GM12878 (cell line): ENCODE measurements at regions not wholly inside any gene's neighbourhood (a gene's known extent, or its start where the extent isn't known, plus 50 kb on each side); places are given as distances from the start of the nearest gene placed in this dataset.

Experiments used
- ATAC-seq: fragments of 200-7000 bp; cut with Tn5 transposase; 3 replicates; pipeline ENCODE4 v1.9.1; 2020; ENCODE audit warnings: mild to moderate bottlenecking, moderate library complexity
- BruUV-seq: library from RNA; stranded (reverse); fragments of 400-500 nt; replicated peaks from 2 replicates; lab custom pipeline; 2021; lab: Mats Ljungman, UMichigan
- CTCF ChIA-PET: fragments of 300-600 bp; sonication (Branson Sonifier 250); formaldehyde crosslinking; extraction: SDS; loops from one replicate; lab custom pipeline; 2021; ENCODE audit warnings: inconsistent platforms; lab: Yijun Ruan, JAX
- POLR2A ChIA-PET: fragments of 350-600 bp; formaldehyde crosslinking; extraction: SDS; loops from one replicate; lab custom pipeline; 2021; ENCODE audit warnings: inconsistent platforms; lab: Charles Lee
- RAD21 ChIA-PET: fragments of 300-600 bp; sonication (Branson Sonifier 250); formaldehyde crosslinking; loops from one replicate; lab custom pipeline; 2023; ENCODE audit warnings: antibody characterized with exemption; ENCODE audit not compliant: unreplicated experiment; lab: Charles Lee
- SMC1A ChIA-PET: fragments of 300-600 bp; sonication (Branson Sonifier 250); formaldehyde crosslinking; loops from one replicate; lab custom pipeline; 2023; ENCODE audit not compliant: unreplicated experiment, uncharacterized antibody; lab: Charles Lee
- DNase-seq: peaks from one replicate; pipeline ENCODE4 v3.0.0-alpha.2; 2011; ENCODE audit warnings: low read depth, low spot score
- FAIRE-seq: peaks from 3 replicates; lab custom pipeline; 2011; peaks lifted over from hg19 to GRCh38; lab: Jason Lieb, UNC
- H2AFZ ChIP-seq: 2 replicates; pipeline ENCODE4 v1.6.0; 2011; ENCODE audit warnings: low read depth, low read length, control low read depth; ENCODE audit not compliant: control insufficient read depth
- H3K27ac ChIP-seq: 2 replicates; pipeline ENCODE4 v1.5.1; 2011; ENCODE audit warnings: control low read depth; ENCODE audit not compliant: control insufficient read depth, insufficient read depth
- H3K27me3 ChIP-seq, 2 experiments: replicated peaks in 1 of 2; 2 replicates each; pipeline versions ENCODE4 v1.6.0 to v1.6.1; 2011; ENCODE audit warnings: low read length in 1 of 2; ENCODE audit not compliant: control insufficient read depth in 2 of 2, insufficient read depth in 2 of 2
- H3K36me3 ChIP-seq, 2 experiments: 2 replicates each; pipeline ENCODE4 v1.5.1; 2011; ENCODE audit warnings: low read length in 1 of 2; ENCODE audit not compliant: control insufficient read depth in 2 of 2, insufficient read depth in 2 of 2
- H3K4me1 ChIP-seq: 2 replicates; pipeline ENCODE4 v1.6.1; 2011; ENCODE audit warnings: mild to moderate bottlenecking, low read length, moderate library complexity, mixed read lengths; ENCODE audit not compliant: control insufficient read depth, insufficient read depth
- H3K4me2 ChIP-seq: 2 replicates; pipeline ENCODE4 v1.6.0; 2011; ENCODE audit warnings: control low read depth; ENCODE audit not compliant: control insufficient read depth, insufficient read depth
- H3K4me3 ChIP-seq: fragments of 200-600 bp; sonication (generic); 2 replicates; pipeline ENCODE4 v1.5.1; 2016
- H3K79me2 ChIP-seq: 2 replicates; pipeline ENCODE4 v1.6.0; 2011; ENCODE audit warnings: low read length; ENCODE audit not compliant: control insufficient read depth, insufficient read depth
- H3K9ac ChIP-seq: 2 replicates; pipeline ENCODE4 v1.8.0; 2011; ENCODE audit warnings: low read length, control low read depth, mixed read lengths; ENCODE audit not compliant: control insufficient read depth, insufficient read depth
- H3K9me3 ChIP-seq: replicated peaks from 3 replicates; pipeline ENCODE4 v1.5.1; 2011; ENCODE audit warnings: mild to moderate bottlenecking, low read length; ENCODE audit not compliant: control insufficient read depth, insufficient read depth
- H4K20me1 ChIP-seq: 2 replicates; pipeline ENCODE4 v1.6.0; 2011; ENCODE audit not compliant: control insufficient read depth, insufficient read depth
- CBFB ChIP-seq: IDR thresholded peaks from 2 replicates; pipeline ENCODE4 v1.6.1; 2016; ENCODE audit warnings: antibody characterized with exemption, low read depth
- CHD4 ChIP-seq: fragments of 200-600 bp; sonication (generic); IDR thresholded peaks from 2 replicates; pipeline ENCODE4 v1.6.1; 2016; ENCODE audit warnings: mild to moderate bottlenecking
- ESRRA ChIP-seq: IDR thresholded peaks from 2 replicates; pipeline ENCODE4 v1.6.1; 2012; ENCODE audit warnings: mild to moderate bottlenecking, low read length, improper control_type of control experiment
- FOS ChIP-seq: IDR thresholded peaks from 3 replicates; pipeline ENCODE4 v1.6.1; 2011; ENCODE audit warnings: borderline replicate concordance; ENCODE audit not compliant: insufficient read length; ENCODE audit errors: extremely low read depth
- MTA2 ChIP-seq: fragments of 450-650 bp; IDR thresholded peaks from 2 replicates; pipeline ENCODE4 v1.6.1; 2016; ENCODE audit warnings: low read depth, mild to moderate bottlenecking, moderate library complexity
- NFIC ChIP-seq: IDR thresholded peaks from 2 replicates; pipeline ENCODE4 v1.6.1; 2012; ENCODE audit warnings: low read depth, mild to moderate bottlenecking, inconsistent platforms, low read length, moderate library complexity
- NRF1 ChIP-seq: conservative IDR thresholded peaks from 2 replicates; pipeline ENCODE4 v1.6.1; 2011; ENCODE audit warnings: mild to moderate bottlenecking, low read depth, low read length, improper control_type of control experiment
- RAD21 ChIP-seq: IDR thresholded peaks from 2 replicates; pipeline ENCODE4 v1.6.1; 2011; ENCODE audit warnings: mild to moderate bottlenecking, low read depth, low read length, moderate library complexity; ENCODE audit not compliant: insufficient read depth
- SIN3A ChIP-seq: IDR thresholded peaks from 2 replicates; pipeline ENCODE4 v1.6.1; 2012; ENCODE audit warnings: low read depth, low read length, improper control_type of control experiment
- SPI1 ChIP-seq: IDR thresholded peaks from 2 replicates; pipeline ENCODE4 v1.6.1; 2011; ENCODE audit warnings: low read depth, mild to moderate bottlenecking, low read length, moderate library complexity, borderline replicate concordance; ENCODE audit not compliant: insufficient read depth
- SUZ12 ChIP-seq: fragments of 200-600 bp; sonication (generic); IDR thresholded peaks from one replicate; pipeline ENCODE4 v1.6.1; 2018; ENCODE audit warnings: antibody characterized with exemption, mild to moderate bottlenecking; ENCODE audit not compliant: unreplicated experiment
- ZSCAN29 ChIP-seq: fragments of 450-650 bp; IDR thresholded peaks from 2 replicates; pipeline ENCODE4 v1.6.1; 2017; ENCODE audit warnings: mild to moderate bottlenecking, moderate library complexity
- WGBS: methylation state at CpG from one replicate; pipeline ENCODE4 v1.1.6; 2016; ENCODE audit warnings: low lambda C conversion rate; ENCODE audit not compliant: insufficient replicate concordance, insufficient coverage; ENCODE audit errors: missing lambda C conversion rate; 5-methylcytosine and 5-hydroxymethylcytosine counted together
- in situ Hi-C: fragments of 300-500 bp; cut with MboI; formaldehyde crosslinking; loops from 9 replicates; pipeline ENCODE4 v1.14.3; 2018; ENCODE audit warnings: mixed read lengths
- intact Hi-C: fragments of 100-400 bp; cut with micrococcal nuclease; formaldehyde crosslinking; loops from one replicate; pipeline ENCODE4 v1.14.2; 2022; ENCODE audit not compliant: unreplicated experiment
- TF ChIP-seq, protein P1 (sequence below): fragments of 450-650 bp; IDR thresholded peaks from 2 replicates; pipeline ENCODE4 v1.6.1; 2017; ENCODE audit warnings: mild to moderate bottlenecking, moderate library complexity
- TF ChIP-seq, protein P2 (sequence below), 3 experiments: IDR thresholded peaks in 2 of 3; conservative IDR thresholded peaks in 1 of 3; 2 replicates each; pipeline ENCODE4 v1.5.1; 2011; ENCODE audit warnings: low read depth in 3 of 3, low read length in 3 of 3, mild to moderate bottlenecking in 3 of 3, control low read depth in 2 of 3, moderate library complexity in 2 of 3, inconsistent platforms in 1 of 3, mixed read lengths in 1 of 3; ENCODE audit not compliant: control insufficient read depth in 2 of 3, insufficient read depth in 1 of 3; ENCODE audit errors: extremely low read depth in 1 of 3

DNA sequence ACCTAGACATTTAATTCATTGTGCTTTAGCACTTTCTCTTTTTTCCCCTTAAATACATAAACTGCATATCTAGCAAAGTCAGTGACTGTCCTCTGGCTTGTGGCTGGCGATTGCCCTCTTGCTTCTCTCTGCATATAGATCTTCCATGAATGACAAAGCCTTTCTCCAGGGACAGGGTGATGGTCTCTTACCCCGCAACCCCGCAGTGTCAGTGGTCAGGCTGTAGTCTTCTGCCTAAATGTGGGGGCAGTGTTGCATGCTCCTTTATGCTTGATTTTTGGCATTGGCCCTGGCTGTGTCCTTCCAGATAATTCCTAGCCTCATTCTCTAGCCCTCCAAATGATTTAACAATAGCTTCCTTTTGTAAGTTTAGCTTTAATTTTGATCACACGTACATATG is 407.8 kb downstream of the GABRB3 start:
- intact Hi-C loops = no loop called here
- Histone ChIP-seq H3K27me3 (no peaks in the 10 kb centered on the region), H3K4me1 (no peaks in the 10 kb centered on the region), H4K20me1 (no peaks in the 10 kb centered on the region), H3K27ac (no peak overlapping the region), H3K9ac (no peak overlapping the region), H3K79me2 (no peaks in the 10 kb centered on the region), H2AFZ (no peak overlapping the region), H3K4me2 (no peak overlapping the region), H3K4me3 (no peak overlapping the region)
- in situ Hi-C loops = no loop called here
- RAD21 ChIA-PET = no interaction called here
- POLR2A ChIA-PET = no interaction called here
- CTCF ChIA-PET = no interaction called here
- FAIRE-seq = no peak
- no peak for DNase-seq
- ATAC-seq = no peak
- BruUV-seq = no TSS peak
- TF ChIP-seq CHD4 = no peak
- TF ChIP-seq MTA2 = no peak
- no peak for TF ChIP-seq ZSCAN29
- no peak for TF ChIP-seq NFIC
- no peak for TF ChIP-seq SIN3A
- TF ChIP-seq SUZ12 = no peak
- TF ChIP-seq, all 136 proteins: peak for 0
- 32% methylated on average over 4 of the region's 4 CpGs for WGBS
- SMC1A ChIA-PET = no interaction called here
- Histone ChIP-seq H3K36me3 (no peaks in the 10 kb centered on the region), H3K9me3 (no peaks in the 10 kb centered on the region; the same call in 2 of the 3 replicates)

DNA sequence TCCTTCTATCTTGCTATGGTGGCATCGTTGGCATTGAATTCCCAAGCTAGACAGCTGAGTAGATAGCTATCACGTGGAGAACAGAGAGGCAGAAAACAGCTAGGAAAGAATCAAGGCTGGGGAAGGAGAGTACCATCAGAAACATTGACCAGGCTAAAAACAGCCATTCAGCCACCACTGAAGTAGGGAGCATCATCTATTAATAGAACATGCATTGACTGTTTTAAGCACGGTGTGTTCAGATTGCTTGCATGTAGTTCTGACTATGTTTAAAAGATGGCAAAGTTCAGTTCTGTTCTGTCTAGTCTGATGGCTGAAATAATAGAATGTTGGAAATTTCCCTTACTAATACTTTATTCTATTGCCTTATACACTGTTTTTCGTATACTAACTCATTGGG is 413.0 kb downstream of the GABRB3 start:
- Histone ChIP-seq H3K79me2 (no peaks in the 10 kb centered on the region), H2AFZ (no peak overlapping the region), H3K27ac (no peak overlapping the region), H3K9ac (no peak overlapping the region), H3K4me2 (no peak overlapping the region), H3K27me3 (no peaks in the 10 kb centered on the region), H3K4me3 (no peak overlapping the region), H3K9me3 (no peaks in the 10 kb centered on the region), H3K4me1 (no peaks in the 10 kb centered on the region), H3K36me3 (no peaks in the 10 kb centered on the region), H4K20me1 (no peaks in the 10 kb centered on the region)
- in situ Hi-C loops = no loop called here
- intact Hi-C loops = no loop called here
- no TSS peak for BruUV-seq
- 4% methylated on average over 4 of the region's 4 CpGs for WGBS
- FAIRE-seq (no peak), DNase-seq (no peak), ATAC-seq (no peak)
- ChIA-PET SMC1A (no interaction called here), CTCF (no interaction called here), RAD21 (no interaction called here), POLR2A (no interaction called here)
- no peak for TF ChIP-seq RAD21
- TF ChIP-seq, protein P1, sequence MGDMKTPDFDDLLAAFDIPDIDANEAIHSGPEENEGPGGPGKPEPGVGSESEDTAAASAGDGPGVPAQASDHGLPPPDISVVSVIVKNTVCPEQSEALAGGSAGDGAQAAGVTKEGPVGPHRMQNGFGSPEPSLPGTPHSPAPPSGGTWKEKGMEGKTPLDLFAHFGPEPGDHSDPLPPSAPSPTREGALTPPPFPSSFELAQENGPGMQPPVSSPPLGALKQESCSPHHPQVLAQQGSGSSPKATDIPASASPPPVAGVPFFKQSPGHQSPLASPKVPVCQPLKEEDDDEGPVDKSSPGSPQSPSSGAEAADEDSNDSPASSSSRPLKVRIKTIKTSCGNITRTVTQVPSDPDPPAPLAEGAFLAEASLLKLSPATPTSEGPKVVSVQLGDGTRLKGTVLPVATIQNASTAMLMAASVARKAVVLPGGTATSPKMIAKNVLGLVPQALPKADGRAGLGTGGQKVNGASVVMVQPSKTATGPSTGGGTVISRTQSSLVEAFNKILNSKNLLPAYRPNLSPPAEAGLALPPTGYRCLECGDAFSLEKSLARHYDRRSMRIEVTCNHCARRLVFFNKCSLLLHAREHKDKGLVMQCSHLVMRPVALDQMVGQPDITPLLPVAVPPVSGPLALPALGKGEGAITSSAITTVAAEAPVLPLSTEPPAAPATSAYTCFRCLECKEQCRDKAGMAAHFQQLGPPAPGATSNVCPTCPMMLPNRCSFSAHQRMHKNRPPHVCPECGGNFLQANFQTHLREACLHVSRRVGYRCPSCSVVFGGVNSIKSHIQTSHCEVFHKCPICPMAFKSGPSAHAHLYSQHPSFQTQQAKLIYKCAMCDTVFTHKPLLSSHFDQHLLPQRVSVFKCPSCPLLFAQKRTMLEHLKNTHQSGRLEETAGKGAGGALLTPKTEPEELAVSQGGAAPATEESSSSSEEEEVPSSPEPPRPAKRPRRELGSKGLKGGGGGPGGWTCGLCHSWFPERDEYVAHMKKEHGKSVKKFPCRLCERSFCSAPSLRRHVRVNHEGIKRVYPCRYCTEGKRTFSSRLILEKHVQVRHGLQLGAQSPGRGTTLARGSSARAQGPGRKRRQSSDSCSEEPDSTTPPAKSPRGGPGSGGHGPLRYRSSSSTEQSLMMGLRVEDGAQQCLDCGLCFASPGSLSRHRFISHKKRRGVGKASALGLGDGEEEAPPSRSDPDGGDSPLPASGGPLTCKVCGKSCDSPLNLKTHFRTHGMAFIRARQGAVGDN = no peak
- TF ChIP-seq, protein P2, sequence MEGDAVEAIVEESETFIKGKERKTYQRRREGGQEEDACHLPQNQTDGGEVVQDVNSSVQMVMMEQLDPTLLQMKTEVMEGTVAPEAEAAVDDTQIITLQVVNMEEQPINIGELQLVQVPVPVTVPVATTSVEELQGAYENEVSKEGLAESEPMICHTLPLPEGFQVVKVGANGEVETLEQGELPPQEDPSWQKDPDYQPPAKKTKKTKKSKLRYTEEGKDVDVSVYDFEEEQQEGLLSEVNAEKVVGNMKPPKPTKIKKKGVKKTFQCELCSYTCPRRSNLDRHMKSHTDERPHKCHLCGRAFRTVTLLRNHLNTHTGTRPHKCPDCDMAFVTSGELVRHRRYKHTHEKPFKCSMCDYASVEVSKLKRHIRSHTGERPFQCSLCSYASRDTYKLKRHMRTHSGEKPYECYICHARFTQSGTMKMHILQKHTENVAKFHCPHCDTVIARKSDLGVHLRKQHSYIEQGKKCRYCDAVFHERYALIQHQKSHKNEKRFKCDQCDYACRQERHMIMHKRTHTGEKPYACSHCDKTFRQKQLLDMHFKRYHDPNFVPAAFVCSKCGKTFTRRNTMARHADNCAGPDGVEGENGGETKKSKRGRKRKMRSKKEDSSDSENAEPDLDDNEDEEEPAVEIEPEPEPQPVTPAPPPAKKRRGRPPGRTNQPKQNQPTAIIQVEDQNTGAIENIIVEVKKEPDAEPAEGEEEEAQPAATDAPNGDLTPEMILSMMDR (IDR thresholded peaks at IDR 0.05 in 2 of 3, conservative IDR thresholded peaks at IDR 0.05 in 1 of 3; ENCODE audit: control insufficient read depth in 2 of 3, extremely low read depth in 1 of 3, insufficient read depth in 1 of 3, low read depth in 3 of 3, low read length in 3 of 3) = no peak
- TF ChIP-seq NRF1 = no peak
- no peak for TF ChIP-seq CBFB
- TF ChIP-seq SPI1 = no peak
- no peak for TF ChIP-seq ESRRA
- TF ChIP-seq FOS = no peak
